ENCODE measurements at regions not wholly inside any gene's neighbourhood (a gene's known extent, or its start where the extent isn't known, plus 50 kb on each side); places are given as distances from the start of the nearest gene placed in this dataset.

DNA sequence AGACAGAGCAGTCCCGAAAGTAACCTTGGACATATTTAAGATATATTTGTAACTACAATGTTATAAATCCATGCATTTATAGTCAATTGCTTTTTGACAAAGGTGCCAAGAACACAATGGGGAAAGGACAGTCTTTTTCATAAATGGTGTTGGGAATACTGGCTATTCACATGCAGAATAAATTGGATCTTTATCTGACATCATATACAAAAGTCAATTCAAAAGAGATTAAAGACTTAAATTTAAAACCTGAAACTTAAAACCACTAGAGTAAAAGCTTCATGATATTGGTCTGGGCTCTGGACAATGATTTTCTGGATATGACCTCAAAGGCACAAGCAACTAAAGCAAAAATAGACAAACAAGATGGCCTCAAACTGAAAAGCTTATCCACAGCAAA, 950.7 kb upstream of the TYRP1 start:
- no peak overlapping the region for H3K4me3 ChIP-seq (ENCODE audit: low read depth, low read length)
- TF ChIP-seq, protein P1, sequence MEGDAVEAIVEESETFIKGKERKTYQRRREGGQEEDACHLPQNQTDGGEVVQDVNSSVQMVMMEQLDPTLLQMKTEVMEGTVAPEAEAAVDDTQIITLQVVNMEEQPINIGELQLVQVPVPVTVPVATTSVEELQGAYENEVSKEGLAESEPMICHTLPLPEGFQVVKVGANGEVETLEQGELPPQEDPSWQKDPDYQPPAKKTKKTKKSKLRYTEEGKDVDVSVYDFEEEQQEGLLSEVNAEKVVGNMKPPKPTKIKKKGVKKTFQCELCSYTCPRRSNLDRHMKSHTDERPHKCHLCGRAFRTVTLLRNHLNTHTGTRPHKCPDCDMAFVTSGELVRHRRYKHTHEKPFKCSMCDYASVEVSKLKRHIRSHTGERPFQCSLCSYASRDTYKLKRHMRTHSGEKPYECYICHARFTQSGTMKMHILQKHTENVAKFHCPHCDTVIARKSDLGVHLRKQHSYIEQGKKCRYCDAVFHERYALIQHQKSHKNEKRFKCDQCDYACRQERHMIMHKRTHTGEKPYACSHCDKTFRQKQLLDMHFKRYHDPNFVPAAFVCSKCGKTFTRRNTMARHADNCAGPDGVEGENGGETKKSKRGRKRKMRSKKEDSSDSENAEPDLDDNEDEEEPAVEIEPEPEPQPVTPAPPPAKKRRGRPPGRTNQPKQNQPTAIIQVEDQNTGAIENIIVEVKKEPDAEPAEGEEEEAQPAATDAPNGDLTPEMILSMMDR (IDR thresholded peaks at IDR 0.05; ENCODE audit: low read depth, low read length, missing control alignments) = no peak
- in situ Hi-C loops (cut with HindIII; ENCODE audit: low sequenced_read_pairs) = no loop called here
- no peak for DNase-seq (ENCODE audit: low read depth)

- TF ChIP-seq, protein P1 (IDR thresholded peaks at IDR 0.05; ENCODE audit: low read depth, low read length, missing control alignments) = no peak
- DNase-seq (ENCODE audit: low read depth) = no peak
- no peak overlapping the region for H3K4me3 ChIP-seq (ENCODE audit: low read depth, low read length)
- in situ Hi-C loops (cut with HindIII; ENCODE audit: low sequenced_read_pairs) = no loop called here
These were observed 949.8 kb upstream of the TYRP1 start for GRCh38 chr9:11743356-11743755.

DNA sequence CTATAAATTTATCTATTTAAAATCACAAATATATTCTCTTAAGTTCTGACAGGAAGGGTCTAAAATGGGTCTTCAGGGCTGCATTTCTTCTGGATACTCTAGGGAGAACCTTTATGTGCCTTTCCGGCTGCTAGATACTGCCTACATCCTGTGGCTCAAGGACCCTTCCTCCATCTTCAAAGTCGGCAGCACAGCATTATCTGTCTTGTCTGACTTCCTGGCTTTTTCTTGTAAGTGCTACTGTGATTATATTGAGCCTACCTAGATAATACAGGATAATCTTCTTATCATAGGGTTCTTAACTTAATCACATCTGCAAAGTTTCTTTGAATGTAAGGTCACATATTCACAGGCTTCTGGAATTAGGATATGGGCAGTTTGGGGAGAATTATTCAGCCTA, 943.8 kb upstream of the TYRP1 start:
- no peak overlapping the region for H3K4me3 ChIP-seq (ENCODE audit: low read depth, low read length)
- in situ Hi-C loops (cut with HindIII; ENCODE audit: low sequenced_read_pairs) = no loop called here
- TF ChIP-seq, protein P1 (IDR thresholded peaks at IDR 0.05; ENCODE audit: low read depth, low read length, missing control alignments) = no peak
- DNase-seq (ENCODE audit: low read depth) = no peak

- in situ Hi-C loops (cut with HindIII; ENCODE audit: low sequenced_read_pairs) = no loop called here
- no peak for DNase-seq (ENCODE audit: low read depth)
- no peak overlapping the region for H3K4me3 ChIP-seq (ENCODE audit: low read depth, low read length)
- TF ChIP-seq, protein P1 (IDR thresholded peaks at IDR 0.05; ENCODE audit: low read depth, low read length, missing control alignments) = no peak
These were observed 937.2 kb upstream of the TYRP1 start for GRCh38 chr9:11755951-11756350.

- TF ChIP-seq, protein P1 (IDR thresholded peaks at IDR 0.05; ENCODE audit: low read depth, low read length, missing control alignments) = no peak
- DNase-seq (ENCODE audit: low read depth) = no peak
- in situ Hi-C loops (cut with HindIII; ENCODE audit: low sequenced_read_pairs) = no loop called here
- no peak overlapping the region for H3K4me3 ChIP-seq (ENCODE audit: low read depth, low read length)
These were observed 935.8 kb upstream of the TYRP1 start for GRCh38 chr9:11757408-11757807.

- TF ChIP-seq, protein P1 (IDR thresholded peaks at IDR 0.05; ENCODE audit: low read depth, low read length, missing control alignments) = no peak
- in situ Hi-C loops (cut with HindIII; ENCODE audit: low sequenced_read_pairs) = no loop called here
- DNase-seq (ENCODE audit: low read depth) = no peak
- no peak overlapping the region for H3K4me3 ChIP-seq (ENCODE audit: low read depth, low read length)
These were observed 935.2 kb upstream of the TYRP1 start for GRCh38 chr9:11758016-11758415.

DNA sequence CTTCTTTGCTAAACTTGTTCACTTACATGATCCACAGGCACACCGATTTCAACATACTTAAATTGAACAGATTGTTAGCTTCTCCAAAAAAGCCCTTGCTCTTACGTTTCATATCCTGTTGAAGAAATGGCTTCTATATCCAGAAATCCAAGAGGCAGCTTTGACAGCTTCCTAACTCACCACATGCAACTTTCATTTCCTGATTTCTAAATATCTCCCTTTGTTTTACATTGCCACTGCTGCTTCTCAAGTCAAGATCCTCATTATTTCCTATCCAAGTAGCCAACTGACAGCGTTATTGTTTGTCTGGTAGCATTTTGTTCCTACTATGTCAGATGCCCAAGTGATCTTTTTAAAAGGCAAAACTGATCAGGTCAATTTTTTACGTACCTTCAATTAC, 913.2 kb upstream of the TYRP1 start:
- DNase-seq (ENCODE audit: low read depth) = no peak
- no peak overlapping the region for H3K4me3 ChIP-seq (ENCODE audit: low read depth, low read length)
- in situ Hi-C loops (cut with HindIII; ENCODE audit: low sequenced_read_pairs) = no loop called here
- TF ChIP-seq, protein P1 (IDR thresholded peaks at IDR 0.05; ENCODE audit: low read depth, low read length, missing control alignments) = no peak

All from astrocyte of the cerebellum (primary cell).